ENCODE measurements at regions not wholly inside any gene's neighbourhood (a gene's known extent, or its start where the extent isn't known, plus 50 kb on each side); places are given as distances from the start of the nearest gene placed in this dataset.

- no peak for DNase-seq (ENCODE audit: low read depth)
- TF ChIP-seq MAX (IDR thresholded peaks at IDR 0.05; ENCODE audit: low read depth, low read length) (no peak), POLR2A (IDR thresholded peaks at IDR 0.05; ENCODE audit: extremely low read depth, insufficient read length) (no peak), CTCF (IDR thresholded peaks at IDR 0.05; ENCODE audit: low read depth, low read length) (no peak), MYC (IDR thresholded peaks at IDR 0.05; ENCODE audit: low read depth, low read length) (no peak)
- no peak overlapping the region for H3K4me3 ChIP-seq (ENCODE audit: low read depth, low read length)
Measured at GRCh38 chr5:168169791-168170190, 121.7 kb upstream of the WWC1 start.

DNA sequence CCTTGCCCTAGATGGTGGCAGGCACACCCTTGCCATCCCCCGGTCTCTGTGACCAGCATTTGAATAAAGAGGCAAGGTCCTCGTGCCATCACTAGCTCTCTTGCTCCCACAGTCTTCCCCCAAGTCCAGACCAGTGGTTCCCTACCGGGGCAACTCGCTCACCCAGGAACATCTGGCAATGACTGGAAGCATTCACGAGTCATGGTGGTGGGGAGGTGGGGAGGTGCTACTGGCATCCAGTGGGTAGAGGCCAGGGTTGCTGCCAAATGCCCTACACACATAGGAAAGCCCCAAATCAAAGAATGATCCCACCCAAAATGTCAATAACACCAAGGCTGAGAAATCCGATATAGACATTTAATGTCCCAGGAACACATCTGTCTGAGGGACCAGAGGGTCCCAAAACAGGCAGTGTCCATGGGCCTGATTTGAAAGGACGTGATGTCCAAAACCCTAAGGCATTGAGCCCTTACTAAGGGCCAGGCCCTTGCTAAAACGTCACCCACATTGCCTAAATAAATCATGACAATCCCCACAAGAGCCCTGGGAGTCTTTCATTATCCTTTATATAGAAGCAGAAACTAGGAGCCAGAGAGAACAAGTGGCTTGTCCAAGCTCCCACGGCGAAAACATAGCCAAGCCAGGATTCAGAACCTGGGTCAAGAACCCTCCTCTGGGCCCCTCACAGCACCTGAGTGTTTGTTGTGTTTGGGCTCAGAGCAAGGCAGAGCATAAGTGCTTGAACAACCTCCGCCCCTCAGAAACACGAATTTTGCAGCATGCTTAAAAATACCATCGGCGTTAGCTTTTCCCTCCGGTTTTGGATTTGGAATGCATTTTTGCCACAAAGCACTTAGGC is 119.3 kb upstream of the WWC1 start:
- DNase-seq (ENCODE audit: low read depth) = no peak

DNA sequence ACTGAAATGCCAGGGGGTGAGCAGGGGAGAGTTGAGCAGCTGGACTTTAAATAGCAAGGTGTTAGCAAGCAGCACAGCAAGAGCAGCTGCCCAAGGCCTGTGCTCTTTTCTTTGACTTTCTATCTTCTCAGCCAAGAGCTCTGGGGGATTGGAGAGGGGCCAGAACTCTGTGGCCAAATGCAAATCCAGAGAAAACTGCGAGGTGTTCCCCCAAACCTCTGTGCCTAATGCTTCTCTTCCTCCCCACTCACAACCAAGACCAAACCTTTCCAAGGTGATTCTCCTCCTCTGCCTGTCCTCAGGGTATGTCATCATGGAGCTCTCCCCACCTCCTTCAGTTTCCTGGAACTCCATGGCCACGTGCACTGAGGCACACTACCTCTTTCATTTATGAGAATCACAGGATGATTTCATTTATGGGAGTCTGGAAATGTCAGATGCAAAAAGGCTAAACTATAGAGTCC is 118.7 kb upstream of the WWC1 start:
- TF ChIP-seq CTCF (IDR thresholded peaks at IDR 0.05; ENCODE audit: low read depth, low read length) (no peak), MYC (IDR thresholded peaks at IDR 0.05; ENCODE audit: low read depth, low read length) (no peak), MAX (IDR thresholded peaks at IDR 0.05; ENCODE audit: low read depth, low read length) (no peak), POLR2A (IDR thresholded peaks at IDR 0.05; ENCODE audit: extremely low read depth, insufficient read length) (no peak)
- H3K4me3 ChIP-seq (ENCODE audit: low read depth, low read length) = no peak overlapping the region
- no peak for DNase-seq (ENCODE audit: low read depth)

More for the DNA sequence above, 119.3 kb upstream of the WWC1 start:
- no peak for TF ChIP-seq POLR2A (IDR thresholded peaks at IDR 0.05; ENCODE audit: extremely low read depth, insufficient read length)
- no peak for TF ChIP-seq MAX (IDR thresholded peaks at IDR 0.05; ENCODE audit: low read depth, low read length)
- TF ChIP-seq CTCF (IDR thresholded peaks at IDR 0.05; ENCODE audit: low read depth, low read length) = no peak
- no peak for TF ChIP-seq MYC (IDR thresholded peaks at IDR 0.05; ENCODE audit: low read depth, low read length)
- H3K4me3 ChIP-seq (ENCODE audit: low read depth, low read length) = no peak overlapping the region

- H3K4me3 ChIP-seq (ENCODE audit: low read depth, low read length) = no peak overlapping the region
- DNase-seq (ENCODE audit: low read depth) = no peak
- no peak for TF ChIP-seq MAX (IDR thresholded peaks at IDR 0.05; ENCODE audit: low read depth, low read length)
- no peak for TF ChIP-seq CTCF (IDR thresholded peaks at IDR 0.05; ENCODE audit: low read depth, low read length)
- TF ChIP-seq MYC (IDR thresholded peaks at IDR 0.05; ENCODE audit: low read depth, low read length) = no peak
- TF ChIP-seq POLR2A (IDR thresholded peaks at IDR 0.05; ENCODE audit: extremely low read depth, insufficient read length) = no peak
Measured at GRCh38 chr5:168174376-168174775, 117.1 kb upstream of the WWC1 start.

- TF ChIP-seq CTCF (IDR thresholded peaks at IDR 0.05; ENCODE audit: low read depth, low read length) = no peak
- no peak for DNase-seq (ENCODE audit: low read depth)
- H3K4me3 ChIP-seq (ENCODE audit: low read depth, low read length) = no peak overlapping the region
Measured at GRCh38 chr5:168176251-168176650, 115.2 kb upstream of the WWC1 start.

Measured in NB4 (cell line).